Inferior parietal cortex (tissue), 1 donor: ENCODE measurements at regions not wholly inside any gene's neighbourhood (a gene's known extent, or its start where the extent isn't known, plus 50 kb on each side); places are given as distances from the start of the nearest gene placed in this dataset.
"Not testable (repeated sequence)": the region's sequence is repeated elsewhere in the genome, so short reads cannot be mapped to it uniquely, and the experiment has no call there.

Experiments
- DNase-seq: peaks from one replicate; pipeline ENCODE4 v3.0.0-alpha.2; 2016; ENCODE audit errors: extremely low spot score

DNA sequence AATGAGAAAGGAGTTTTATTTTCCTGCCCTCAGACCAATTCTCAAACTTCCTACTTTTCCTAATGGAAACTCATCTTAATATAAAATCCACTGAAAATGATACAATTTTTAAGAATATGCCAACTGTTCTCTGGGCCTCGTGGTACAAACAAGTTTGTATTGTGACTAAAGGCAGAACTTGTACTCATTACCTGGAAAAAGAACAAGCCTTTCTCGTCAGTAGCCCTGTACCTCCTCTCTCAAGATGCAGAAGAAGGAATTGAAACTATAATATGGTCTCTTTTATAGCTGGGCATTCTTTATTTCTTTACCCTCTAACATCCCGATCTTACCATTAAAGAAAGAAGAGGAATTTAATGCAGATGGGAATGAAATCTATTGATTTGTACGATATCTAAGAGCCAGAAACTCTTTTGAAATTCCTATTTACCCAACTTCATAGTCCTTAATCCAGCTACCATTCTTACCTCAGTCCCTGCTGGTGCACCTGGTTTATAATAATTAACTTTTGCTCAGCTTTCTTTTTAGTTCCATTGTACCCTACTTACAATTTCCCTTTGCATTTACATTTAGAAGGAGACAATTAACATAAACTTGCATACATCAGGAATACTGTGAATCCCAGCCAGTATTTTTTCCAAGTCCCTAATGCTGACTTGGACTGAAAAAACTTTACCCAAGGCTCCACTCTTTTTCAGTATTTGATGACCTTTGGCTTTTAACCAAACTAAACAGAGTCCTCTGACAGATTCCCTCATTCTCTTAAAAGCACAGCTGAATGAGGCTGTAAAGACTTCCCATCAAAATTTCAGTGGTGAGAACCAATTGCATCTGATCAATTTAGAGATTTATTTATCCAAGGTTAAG lies 1162.4 kb downstream of the BRINP3 start:
- no peak for DNase-seq

DNA sequence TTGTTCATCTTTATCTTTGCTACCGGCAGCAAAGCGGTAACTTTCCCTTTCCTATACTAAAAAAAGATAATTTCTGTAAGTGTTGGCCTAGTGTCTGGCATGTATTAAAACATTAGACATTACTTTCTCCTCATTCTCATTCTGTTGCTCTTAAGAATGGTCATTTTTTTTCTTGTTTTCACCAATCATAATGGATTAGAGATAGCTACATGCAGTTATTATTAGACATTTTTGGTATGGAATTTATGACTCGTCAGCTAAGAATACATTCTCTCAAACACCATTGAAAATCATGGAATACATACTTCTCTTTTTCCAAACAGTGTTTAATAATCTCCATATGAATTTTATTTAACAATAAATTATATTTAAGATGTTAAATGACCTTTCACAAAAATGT lies 1154.6 kb downstream of the BRINP3 start:
- DNase-seq = no peak

GRCh38 chr1:189331071-189331470 lies 1146.6 kb downstream of the BRINP3 start:
- DNase-seq = not testable (repeated sequence)

DNA sequence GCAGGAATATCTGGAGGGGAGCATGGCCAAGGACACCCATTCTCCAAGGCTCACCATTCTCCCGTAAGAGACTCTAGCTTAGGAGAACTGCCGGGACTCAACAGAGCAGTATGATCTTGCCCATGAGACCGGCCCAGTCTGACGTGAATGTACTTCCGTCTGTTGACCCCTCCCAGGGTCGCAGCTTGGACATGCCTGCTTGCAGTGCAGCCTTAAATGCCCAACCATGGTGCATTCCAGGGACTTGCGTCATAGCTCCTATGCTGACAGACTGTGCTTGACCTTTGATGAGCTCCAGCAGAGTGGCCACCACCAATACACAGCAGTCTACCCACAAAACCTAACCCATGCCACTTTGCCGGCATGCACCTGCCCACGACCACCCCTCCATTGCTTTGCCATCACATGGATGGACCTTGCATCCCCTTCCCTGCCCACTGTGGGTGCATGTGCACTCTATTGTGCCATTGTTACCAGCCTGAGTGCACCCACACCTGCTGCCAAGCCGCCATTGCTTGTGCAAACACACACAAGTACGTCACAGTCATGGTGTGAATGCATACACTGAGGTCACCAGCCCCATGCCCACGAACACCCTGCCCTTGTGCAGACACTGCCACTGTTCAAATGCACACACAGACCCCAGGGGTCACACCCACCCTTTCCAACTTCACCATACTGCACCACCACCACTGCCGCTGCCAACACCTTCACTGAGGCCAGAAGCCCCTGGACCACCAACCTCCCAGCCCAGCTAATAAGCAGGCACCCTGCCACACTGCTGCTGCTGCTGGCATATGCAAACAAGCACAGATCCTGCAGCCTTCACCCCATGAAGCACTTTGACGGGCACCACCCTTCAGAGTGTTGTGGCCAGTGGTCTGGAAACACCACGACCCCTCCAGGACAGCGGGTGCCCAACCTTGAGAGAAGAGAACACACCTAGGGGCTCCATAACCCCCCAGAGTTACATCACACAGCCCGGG lies 1141.3 kb downstream of the BRINP3 start:
- no peak for DNase-seq

DNA sequence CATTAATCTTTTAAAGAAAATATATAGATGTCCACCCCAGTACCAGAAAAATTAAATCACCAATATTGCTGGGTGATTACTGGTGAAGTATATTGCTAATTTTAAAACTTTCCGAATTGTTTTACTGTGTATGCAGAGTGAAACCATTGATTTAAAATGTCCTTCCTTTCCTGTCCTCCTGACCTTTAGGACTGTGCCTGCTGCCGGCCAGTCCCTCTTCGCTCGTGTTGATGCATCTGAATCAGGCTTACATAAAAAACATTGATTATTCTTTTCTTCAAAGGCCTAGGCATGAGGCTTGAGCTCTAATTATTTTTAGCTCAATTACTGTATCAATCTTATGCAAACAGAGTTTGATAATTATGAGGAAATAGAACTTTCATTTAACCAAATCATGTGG lies 1128.1 kb downstream of the BRINP3 start:
- no peak for DNase-seq

DNA sequence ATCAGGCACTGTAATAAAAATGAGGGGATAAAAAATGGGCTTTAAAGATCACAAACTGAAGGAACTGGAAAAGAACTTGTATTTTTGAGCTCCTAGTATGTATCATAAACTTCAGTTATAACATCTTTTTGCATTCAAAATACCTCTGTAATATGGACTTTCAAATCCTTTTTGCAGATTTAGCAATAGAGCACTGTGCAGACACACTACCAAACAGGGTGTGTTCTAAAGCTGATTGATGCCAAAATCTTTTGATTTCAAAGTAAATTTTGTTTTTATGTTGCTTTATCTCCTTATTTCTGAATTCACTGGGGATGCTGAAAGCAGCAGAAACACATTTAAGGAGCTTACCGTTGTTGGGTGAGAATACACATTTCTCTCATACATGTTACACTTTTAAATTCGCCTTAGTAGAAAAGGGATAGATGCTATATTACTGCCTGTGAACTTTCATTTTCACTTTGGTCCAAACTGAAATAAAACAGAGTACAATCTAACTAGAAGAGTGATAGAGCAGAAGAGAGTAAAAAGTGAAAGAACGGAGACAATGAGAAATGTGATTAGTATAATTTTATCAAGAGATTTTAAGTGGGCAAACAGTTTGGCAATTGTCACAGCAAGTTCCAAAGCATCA lies 1126.6 kb downstream of the BRINP3 start:
- no peak for DNase-seq

- DNase-seq = no peak
Observed at GRCh38 chr1:189351960-189352359, 1125.7 kb downstream of the BRINP3 start.

DNA sequence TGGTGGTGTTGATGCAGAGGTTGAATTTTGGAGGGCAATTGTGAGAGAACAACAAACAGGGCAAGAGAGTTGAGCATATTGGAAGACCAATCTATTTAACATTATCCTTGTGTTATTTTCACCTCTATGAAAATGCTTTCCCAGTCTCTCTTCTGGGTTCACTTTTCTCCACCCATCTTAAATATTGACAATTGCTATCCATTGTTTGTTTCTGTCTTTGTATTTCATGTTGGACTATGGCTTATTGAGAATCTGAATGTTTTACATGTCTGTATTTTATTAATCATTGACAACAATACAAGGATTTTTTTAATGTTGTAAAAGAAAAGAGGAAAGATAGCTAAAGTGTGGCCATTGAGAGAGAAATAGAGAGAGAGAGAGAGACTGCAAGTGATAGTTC lies 1121.5 kb downstream of the BRINP3 start:
- no peak for DNase-seq

GRCh38 chr1:189357317-189357716 lies 1120.3 kb downstream of the BRINP3 start:
- DNase-seq = no peak

DNA sequence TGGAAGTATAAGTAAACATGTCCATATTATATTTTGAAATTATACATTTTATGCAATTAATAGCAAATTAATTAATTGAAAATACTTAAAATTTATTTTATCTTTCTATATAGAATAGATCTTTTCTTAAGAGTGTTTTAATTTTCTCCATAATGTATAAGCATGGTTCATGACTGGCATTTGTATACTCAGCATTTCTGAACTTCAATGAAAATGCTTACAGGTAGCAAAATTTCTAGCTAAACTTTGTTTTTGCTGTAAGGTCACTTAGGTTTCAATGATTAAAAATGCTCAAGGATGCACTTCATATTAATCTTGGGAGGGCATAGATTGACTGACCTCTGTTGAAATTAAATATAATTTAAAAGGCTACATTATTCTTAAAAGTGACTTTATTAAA lies 1108.1 kb downstream of the BRINP3 start:
- DNase-seq = no peak

- no peak for DNase-seq
Observed at GRCh38 chr1:189374816-189375215, 1102.8 kb downstream of the BRINP3 start.

- DNase-seq = no peak
Observed at GRCh38 chr1:189405419-189405818, 1072.2 kb downstream of the BRINP3 start.

- DNase-seq = no peak
Observed at GRCh38 chr1:189409774-189410173, 1067.9 kb downstream of the BRINP3 start.

DNA sequence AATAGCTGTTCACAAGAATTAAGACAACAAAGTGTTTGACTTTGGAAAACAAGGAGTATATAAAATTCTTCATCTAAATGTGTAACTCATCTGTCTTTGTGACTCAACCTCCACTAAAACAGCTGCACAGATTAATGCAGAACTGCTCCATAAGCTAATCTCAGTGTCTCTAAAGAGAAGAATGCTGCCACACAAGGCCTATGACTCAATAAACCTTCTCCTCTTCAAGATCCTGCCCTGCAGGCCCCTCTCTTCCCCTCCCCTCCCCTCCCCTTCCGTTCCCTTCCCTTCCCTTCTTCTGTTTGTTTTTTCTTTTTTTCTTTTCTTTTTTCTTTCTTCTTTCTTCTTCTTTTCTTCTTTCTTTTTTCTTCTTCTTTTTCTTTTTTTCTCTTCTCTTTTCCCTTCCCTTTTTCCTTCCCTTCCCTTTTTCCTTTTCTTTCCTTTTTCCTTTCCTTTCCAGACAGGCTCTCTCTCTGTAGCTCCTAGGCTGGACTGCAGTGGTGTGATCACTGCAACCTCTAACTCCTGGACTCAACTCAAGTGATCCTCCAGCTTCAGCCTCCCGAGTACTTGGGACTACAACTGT lies 1052.8 kb downstream of the BRINP3 start:
- DNase-seq = no peak

- no peak for DNase-seq
Observed at GRCh38 chr1:189429610-189430009, 1048.1 kb downstream of the BRINP3 start.

DNA sequence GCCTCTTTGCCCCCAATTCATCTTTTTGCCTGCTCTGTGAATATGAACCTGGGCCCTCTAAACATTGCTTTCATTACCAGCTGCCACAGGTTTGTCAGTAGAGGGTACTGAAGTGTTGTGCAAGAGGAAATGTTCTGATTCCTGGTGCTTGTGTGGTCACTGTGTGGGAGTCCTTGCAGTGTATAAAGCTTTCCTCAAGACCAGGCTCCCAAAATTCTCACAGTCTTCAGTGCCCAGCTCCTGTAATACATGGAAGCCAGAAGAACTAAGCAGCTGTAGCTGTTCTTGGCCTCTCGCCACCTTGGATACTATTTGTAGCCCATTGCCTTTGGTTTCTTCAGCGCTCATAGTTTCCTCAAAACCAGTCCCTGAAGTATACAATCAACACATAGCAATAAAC lies 1046.2 kb downstream of the BRINP3 start:
- DNase-seq = no peak

DNA sequence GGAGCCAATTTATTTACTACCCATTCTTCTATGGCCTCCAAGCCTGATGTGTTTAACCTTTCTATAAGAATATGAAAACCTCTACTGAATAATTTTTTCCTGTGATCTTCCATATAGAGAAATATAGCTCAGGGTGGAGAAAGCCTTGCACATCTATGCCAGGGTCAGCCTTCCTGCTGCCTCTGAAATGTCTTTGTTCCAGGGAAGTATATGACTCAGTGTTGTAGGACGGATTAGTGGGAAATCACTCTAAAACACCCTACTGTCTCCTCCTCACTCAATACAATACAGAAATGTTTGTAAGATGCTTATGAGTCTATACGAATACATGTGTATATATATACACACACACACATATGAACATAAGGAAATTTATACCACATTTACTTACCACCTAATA lies 1044.9 kb downstream of the BRINP3 start:
- no peak for DNase-seq

DNA sequence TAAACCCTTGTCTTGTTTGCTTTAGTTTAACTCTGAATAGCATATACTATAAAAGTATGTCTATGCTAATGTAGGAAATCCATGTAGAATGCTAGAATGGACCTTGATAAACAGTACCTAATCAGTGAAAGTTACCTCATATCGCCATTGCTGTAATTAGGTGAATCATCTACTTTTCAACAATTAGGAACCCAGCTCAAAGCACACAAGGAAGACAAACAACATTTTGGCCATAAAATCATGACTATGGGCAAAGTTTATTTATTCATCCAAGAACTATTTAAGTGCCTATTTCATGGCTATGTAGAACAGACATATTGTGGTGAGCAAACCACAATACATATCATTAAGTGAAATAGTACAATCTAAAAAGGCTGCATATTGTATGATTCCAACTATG lies 1043.2 kb downstream of the BRINP3 start:
- DNase-seq = no peak

GRCh38 chr1:189435398-189435797 lies 1042.3 kb downstream of the BRINP3 start:
- no peak for DNase-seq

DNA sequence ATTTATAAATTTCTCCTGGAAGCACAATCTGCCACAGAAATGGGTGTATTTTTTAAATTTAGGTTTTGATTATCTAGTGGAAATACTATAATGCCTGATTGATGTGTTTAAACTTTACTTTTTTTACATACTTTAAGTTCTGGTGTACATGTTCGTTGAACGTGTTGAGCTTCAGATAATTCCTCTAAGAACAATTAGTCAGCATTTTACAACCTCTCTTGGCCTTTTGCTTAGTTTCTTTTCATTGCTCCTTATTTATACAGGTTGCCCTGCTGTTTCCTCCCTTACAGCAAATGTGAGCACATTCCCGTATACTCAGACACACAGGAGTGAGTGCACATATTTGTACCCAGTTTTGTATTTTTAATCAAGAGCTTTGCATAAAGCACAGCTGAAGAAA lies 1038.9 kb downstream of the BRINP3 start:
- DNase-seq = no peak

DNA sequence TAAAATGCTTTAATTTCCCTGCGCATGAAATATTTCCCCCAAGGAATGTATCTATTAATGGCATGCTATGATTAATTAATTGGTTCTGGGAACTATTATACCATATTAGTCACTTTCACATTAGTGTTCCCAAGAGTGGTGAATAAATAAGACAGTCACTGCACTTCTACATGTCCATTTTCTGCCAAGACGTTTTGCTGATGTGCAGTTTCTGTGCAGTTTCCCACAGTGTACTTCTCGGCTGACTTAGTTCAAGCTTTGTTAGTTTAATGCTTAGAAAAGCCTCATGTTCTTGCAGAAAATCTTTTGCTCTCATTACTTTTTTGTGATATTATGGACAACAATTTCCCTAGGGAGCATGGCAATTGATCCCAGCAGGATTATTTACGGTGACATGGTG lies 1014.5 kb downstream of the BRINP3 start:
- DNase-seq = no peak

DNA sequence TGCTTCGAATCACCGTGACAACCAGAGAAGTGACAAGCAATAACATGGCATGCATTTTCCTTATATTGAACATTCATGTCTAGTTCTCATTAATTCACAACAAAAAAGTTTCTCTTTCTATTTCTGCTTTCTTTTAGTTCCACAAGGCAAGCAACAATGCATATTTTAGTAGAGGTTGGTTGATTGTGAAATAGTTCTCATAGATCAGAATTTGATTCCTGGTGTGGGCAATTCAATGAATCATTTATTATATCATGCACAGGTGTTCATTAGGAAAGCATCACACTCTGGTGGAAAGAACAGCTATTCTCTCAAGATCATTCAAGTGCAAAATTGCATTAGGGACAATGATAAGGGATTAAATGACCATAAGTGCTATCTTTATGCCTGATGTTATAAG lies 980.9 kb downstream of the BRINP3 start:
- DNase-seq = no peak
